H1 (cell line): ENCODE measurements at regions not wholly inside any gene's neighbourhood (a gene's known extent, or its start where the extent isn't known, plus 50 kb on each side); places are given as distances from the start of the nearest gene placed in this dataset.

ENCODE experiments used
- CTCF ChIA-PET: fragments of 300-600 bp; sonication (Branson Sonifier 250); formaldehyde crosslinking; loops from one replicate; lab custom pipeline; 2021; ENCODE audit not compliant: partially characterized antibody; lab: Charles Lee
- POLR2A ChIA-PET: fragments of 300-600 bp; sonication (Branson Sonifier 250); formaldehyde crosslinking; loops from one replicate; lab custom pipeline; 2021; ENCODE audit warnings: inconsistent platforms; ENCODE audit not compliant: partially characterized antibody; lab: Charles Lee
- DNase-seq, 2 experiments: peaks; one replicate each; pipeline versions ENCODE4 v3.0.0 to v3.0.0-alpha.2; 2010 to 2022; ENCODE audit warnings: low spot score in 2 of 2, low read depth in 1 of 2, mixed read lengths in 1 of 2
- FAIRE-seq: peaks from 2 replicates; lab custom pipeline; 2011; peaks lifted over from hg19 to GRCh38; lab: Jason Lieb, UNC
- H2AFZ ChIP-seq: 2 replicates; pipeline ENCODE4 v1.8.1; 2012; ENCODE audit warnings: low read length, inconsistent platforms
- H2AK5ac ChIP-seq: 2 replicates; pipeline ENCODE4 v1.6.1; 2013; ENCODE audit warnings: low read depth, low read length
- H2BK120ac ChIP-seq: replicated peaks from 2 replicates; pipeline ENCODE3; 2013; ENCODE audit warnings: low read depth, low read length, inconsistent platforms
- H2BK12ac ChIP-seq: 2 replicates; pipeline ENCODE4 v1.6.1; 2013; ENCODE audit warnings: low read depth, low read length
- H2BK15ac ChIP-seq: 2 replicates; pipeline ENCODE4 v1.6.1; 2013; ENCODE audit warnings: low read length
- H2BK20ac ChIP-seq: 2 replicates; pipeline ENCODE4 v1.6.1; 2013; ENCODE audit warnings: low read length
- H2BK5ac ChIP-seq: 2 replicates; pipeline ENCODE4 v1.6.1; 2013; ENCODE audit warnings: low read depth, low read length
- H3K14ac ChIP-seq: 2 replicates; pipeline ENCODE4 v1.6.1; 2013; ENCODE audit warnings: inconsistent platforms; ENCODE audit not compliant: insufficient read length
- H3K18ac ChIP-seq: 2 replicates; pipeline ENCODE4 v1.6.1; 2013; ENCODE audit warnings: low read length; ENCODE audit errors: extremely low read depth
- H3K23ac ChIP-seq: 2 replicates; pipeline ENCODE4 v1.6.1; 2013; ENCODE audit warnings: inconsistent platforms; ENCODE audit not compliant: insufficient read length
- H3K23me2 ChIP-seq: 2 replicates; pipeline ENCODE4 v1.6.1; 2013; ENCODE audit warnings: low read depth, low read length
- H3K27ac ChIP-seq: 2 replicates; pipeline ENCODE4 v1.6.1; 2011; ENCODE audit warnings: low read depth, low read length, inconsistent platforms
- H3K27me3 ChIP-seq, 4 experiments: replicated peaks in 1 of 4; 1 replicate in 1 of 4; 2 replicates in 3 of 4; pipeline versions ENCODE4 v1.6.1 to v1.8.1; 2011 to 2013; ENCODE audit warnings: low read length in 3 of 4, mild to moderate bottlenecking in 3 of 4, inconsistent platforms in 2 of 4, mixed read lengths in 2 of 4, moderate library complexity in 1 of 4; ENCODE audit not compliant: control insufficient read depth in 3 of 4, insufficient read depth in 3 of 4; ENCODE audit errors: extremely low read depth in 1 of 4
- H3K36me3 ChIP-seq, 4 experiments: 2 replicates each; pipeline versions ENCODE4 v1.6.1 to v1.8.1; 2011 to 2013; ENCODE audit warnings: mild to moderate bottlenecking in 4 of 4, low read length in 3 of 4, moderate library complexity in 2 of 4, control low read depth in 1 of 4, inconsistent platforms in 1 of 4; ENCODE audit not compliant: insufficient read depth in 4 of 4, control insufficient read depth in 2 of 4
- H3K4ac ChIP-seq: replicated peaks from 2 replicates; pipeline ENCODE3; 2013; ENCODE audit warnings: low read length, low read depth, mixed read lengths, inconsistent platforms; ENCODE audit not compliant: insufficient read length
- H3K4me1 ChIP-seq, 4 experiments: replicated peaks in 1 of 4; 1 replicate in 1 of 4; 2 replicates in 3 of 4; pipeline versions ENCODE4 v1.6.1 to v1.8.1; 2011 to 2013; ENCODE audit warnings: low read length in 3 of 4, inconsistent platforms in 2 of 4, mixed read lengths in 1 of 4; ENCODE audit not compliant: insufficient read depth in 4 of 4, control insufficient read depth in 3 of 4
- H3K4me2 ChIP-seq, 2 experiments: 2 replicates each; pipeline versions ENCODE4 v1.6.1 to v1.8.1; 2011 to 2013; ENCODE audit warnings: low read depth in 2 of 2, low read length in 2 of 2, control low read depth in 1 of 2, inconsistent platforms in 1 of 2, mild to moderate bottlenecking in 1 of 2; ENCODE audit not compliant: insufficient read depth in 1 of 2
- H3K4me3 ChIP-seq, 4 experiments: fragments of 200-600, 300-600 bp in 1 of 4; sonication (generic), shearing (Covaris generic), sonication (Bioruptor Twin) in 1 of 4; 2 replicates each; pipeline versions ENCODE4 v1.5.1 to v1.8.1; 2011 to 2016; ENCODE audit warnings: low read length in 4 of 4, low read depth in 3 of 4, control low read depth in 2 of 4, inconsistent platforms in 2 of 4, mild to moderate bottlenecking in 2 of 4, mixed read lengths in 1 of 4, moderate library complexity in 1 of 4; ENCODE audit not compliant: insufficient read depth in 2 of 4; ENCODE audit errors: extremely low read depth in 1 of 4
- H3K56ac ChIP-seq: replicated peaks from 2 replicates; pipeline ENCODE3; 2013; ENCODE audit warnings: low read depth, mild to moderate bottlenecking, mixed read lengths, low read length, inconsistent platforms; ENCODE audit not compliant: insufficient read length
- H3K79me1 ChIP-seq: 2 replicates; pipeline ENCODE4 v1.6.1; 2013; ENCODE audit warnings: low read depth, low read length, control low read depth
- H3K79me2 ChIP-seq, 2 experiments: 2 replicates each; pipeline versions ENCODE4 v1.6.1 to v1.8.1; 2012 to 2013; ENCODE audit warnings: low read length in 2 of 2, mild to moderate bottlenecking in 2 of 2, inconsistent platforms in 1 of 2; ENCODE audit not compliant: insufficient read depth in 2 of 2, control insufficient read depth in 1 of 2
- H3K9ac ChIP-seq, 4 experiments: replicated peaks in 1 of 4; 1 replicate in 1 of 4; 2 replicates in 3 of 4; pipeline versions ENCODE4 v1.6.1 to v1.8.1; 2011 to 2013; ENCODE audit warnings: low read depth in 3 of 4, low read length in 3 of 4, control low read depth in 2 of 4, mild to moderate bottlenecking in 2 of 4, moderate library complexity in 2 of 4, inconsistent platforms in 1 of 4; ENCODE audit errors: extremely low read depth in 1 of 4
- H3K9me3 ChIP-seq, 2 experiments: 2 replicates each; pipeline versions ENCODE4 v1.6.1 to v1.8.1; 2012 to 2013; ENCODE audit warnings: mild to moderate bottlenecking in 2 of 2, moderate library complexity in 2 of 2, control low read depth in 1 of 2, inconsistent platforms in 1 of 2, low read depth in 1 of 2, low read length in 1 of 2, mixed read lengths in 1 of 2; ENCODE audit not compliant: insufficient read depth in 2 of 2
- H4K20me1 ChIP-seq, 2 experiments: replicated peaks in 1 of 2; 2 replicates each; pipeline versions ENCODE3 to v1.8.1; 2011 to 2013; ENCODE audit warnings: inconsistent platforms in 2 of 2, low read length in 2 of 2, mild to moderate bottlenecking in 1 of 2; ENCODE audit not compliant: insufficient read depth in 2 of 2, control insufficient read depth in 1 of 2
- H4K5ac ChIP-seq: 2 replicates; pipeline ENCODE4 v1.6.1; 2013; ENCODE audit warnings: low read length, low read depth, mixed read lengths, inconsistent platforms; ENCODE audit not compliant: insufficient read length
- H4K8ac ChIP-seq: 2 replicates; pipeline ENCODE4 v1.8.0; 2013; ENCODE audit warnings: mild to moderate bottlenecking, moderate library complexity, low read length, inconsistent platforms; ENCODE audit not compliant: insufficient read depth; ENCODE audit errors: extremely low read depth
- H4K91ac ChIP-seq: replicated peaks from 2 replicates; pipeline ENCODE3; 2013; ENCODE audit warnings: low read length, mixed read lengths, inconsistent platforms; ENCODE audit not compliant: insufficient read length
- GTF2F1 ChIP-seq: IDR thresholded peaks from 2 replicates; pipeline ENCODE4 v1.6.1; 2012; ENCODE audit warnings: low read depth, low read length, improper control_type of control experiment, borderline replicate concordance
- HDAC2 ChIP-seq, 2 experiments: fragments of 300-600 bp in 1 of 2; sonication (generic) in 1 of 2; IDR thresholded peaks; 2 replicates each; pipeline ENCODE4 v1.6.1; 2011 to 2012; ENCODE audit warnings: low read depth in 2 of 2, low read length in 2 of 2, mild to moderate bottlenecking in 2 of 2, moderate library complexity in 2 of 2, borderline replicate concordance in 1 of 2, inconsistent platforms in 1 of 2
- KDM1A ChIP-seq: fragments of 200-600, 300-600 bp; sonication (generic); IDR thresholded peaks from 2 replicates; pipeline ENCODE4 v1.7.1; 2016; ENCODE audit warnings: mild to moderate bottlenecking, low read length, borderline replicate concordance
- SIN3A ChIP-seq, 2 experiments: IDR thresholded peaks in 1 of 2; conservative IDR thresholded peaks in 1 of 2; 2 replicates each; pipeline ENCODE4 v1.6.1; 2011 to 2012; ENCODE audit warnings: low read length in 2 of 2, improper control_type of control experiment in 1 of 2, low read depth in 1 of 2, mild to moderate bottlenecking in 1 of 2
- SIRT6 ChIP-seq: IDR thresholded peaks from one replicate; pipeline ENCODE4 v1.7.1; 2012; ENCODE audit warnings: low read length, inconsistent platforms
- ZNF274 ChIP-seq: IDR thresholded peaks from 2 replicates; pipeline ENCODE4 v1.7.0; 2012; ENCODE audit warnings: low read length, borderline replicate concordance; ENCODE audit errors: extremely low read depth
- WGBS, 2 experiments: shearing (Covaris generic) in 1 of 2; methylation state at CpG; one replicate each; pipeline versions ENCODE4 v1.1.6 to v1.1.7; 2013 to 2015; ENCODE audit warnings: low lambda C conversion rate in 2 of 2, mixed read lengths in 2 of 2, inconsistent platforms in 1 of 2, low coverage in 1 of 2, missing lambda C conversion rate in 1 of 2; ENCODE audit not compliant: insufficient replicate concordance in 2 of 2, insufficient coverage in 1 of 2, insufficient read length in 1 of 2; ENCODE audit errors: extremely low coverage in 1 of 2, missing lambda C conversion rate in 1 of 2; 5-methylcytosine and 5-hydroxymethylcytosine counted together
- TF ChIP-seq, protein P1 (sequence below): IDR thresholded peaks from 2 replicates; pipeline ENCODE4 v1.6.1; 2012; ENCODE audit warnings: low read length, inconsistent platforms
- TF ChIP-seq, protein P2 (sequence below): IDR thresholded peaks from 2 replicates; pipeline ENCODE4 v1.6.1; 2011; ENCODE audit warnings: low read length, improper control_type of control experiment
- TF ChIP-seq, protein P3 (sequence below): IDR thresholded peaks from 2 replicates; pipeline ENCODE4 v1.6.1; 2012; ENCODE audit warnings: inconsistent platforms

DNA sequence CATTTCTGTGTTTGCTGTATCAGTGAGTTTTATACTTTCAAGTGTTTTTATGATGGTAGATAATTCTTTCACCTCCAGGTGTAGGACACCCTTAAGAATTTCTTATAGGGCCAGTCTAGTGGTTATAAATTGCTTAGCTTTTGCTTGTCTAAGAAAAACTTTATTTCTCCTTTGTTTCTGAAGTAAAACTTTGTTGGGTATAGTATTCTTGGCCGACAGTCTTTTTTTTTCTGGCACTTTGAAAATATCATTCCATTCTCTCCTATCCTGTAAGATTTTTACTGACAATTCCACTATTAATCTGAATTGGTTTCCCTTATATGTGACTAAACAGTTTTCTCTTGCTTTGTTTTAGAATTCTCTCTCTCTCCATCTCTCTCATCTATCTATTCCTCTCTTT is 118.7 kb upstream of the LRRTM4 start:
- CTCF ChIA-PET, result no interaction called here
- no peak overlapping the region for H3K27ac ChIP-seq
- H4K5ac ChIP-seq, result no peak overlapping the region
- H3K4me1 ChIP-seq, result no peaks in the 10 kb centered on the region
- no peaks in the 10 kb centered on the region for H4K20me1 ChIP-seq
- H3K4me2 ChIP-seq, result no peak overlapping the region
- no peak overlapping the region for H3K18ac ChIP-seq
- no peaks in the 10 kb centered on the region for H3K23me2 ChIP-seq
- POLR2A ChIA-PET, result no interaction called here
- no peak overlapping the region for H4K91ac ChIP-seq
- H3K4ac ChIP-seq, result no peak overlapping the region
- no peak overlapping the region for H2AFZ ChIP-seq
- no peak overlapping the region for H2BK5ac ChIP-seq
- no peak overlapping the region for H3K56ac ChIP-seq
- no peaks in the 10 kb centered on the region for H3K9me3 ChIP-seq
- H3K79me1 ChIP-seq, result no peaks in the 10 kb centered on the region
- H2BK20ac ChIP-seq, result no peak overlapping the region
- no peak overlapping the region for H4K8ac ChIP-seq
- H2BK12ac ChIP-seq, result no peak overlapping the region
- H2AK5ac ChIP-seq, result no peak overlapping the region
- H3K27me3 ChIP-seq, result no peaks in the 10 kb centered on the region
- H3K23ac ChIP-seq, result no peak overlapping the region
- WGBS, 2 experiments, result 80% methylated on average over 1 of the region's 1 CpG; no CpG with 5 or more reads in 1 of the 2 experiments
- no peak for TF ChIP-seq SIRT6
- no peak for TF ChIP-seq HDAC2 (IDR thresholded peaks at IDR 0.05; ENCODE audit: borderline replicate concordance in 1 of 2, low read depth in 2 of 2, low read length in 2 of 2)
- TF ChIP-seq KDM1A, result no peak
- TF ChIP-seq, protein P1, sequence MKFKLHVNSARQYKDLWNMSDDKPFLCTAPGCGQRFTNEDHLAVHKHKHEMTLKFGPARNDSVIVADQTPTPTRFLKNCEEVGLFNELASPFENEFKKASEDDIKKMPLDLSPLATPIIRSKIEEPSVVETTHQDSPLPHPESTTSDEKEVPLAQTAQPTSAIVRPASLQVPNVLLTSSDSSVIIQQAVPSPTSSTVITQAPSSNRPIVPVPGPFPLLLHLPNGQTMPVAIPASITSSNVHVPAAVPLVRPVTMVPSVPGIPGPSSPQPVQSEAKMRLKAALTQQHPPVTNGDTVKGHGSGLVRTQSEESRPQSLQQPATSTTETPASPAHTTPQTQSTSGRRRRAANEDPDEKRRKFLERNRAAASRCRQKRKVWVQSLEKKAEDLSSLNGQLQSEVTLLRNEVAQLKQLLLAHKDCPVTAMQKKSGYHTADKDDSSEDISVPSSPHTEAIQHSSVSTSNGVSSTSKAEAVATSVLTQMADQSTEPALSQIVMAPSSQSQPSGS, result no peak
- TF ChIP-seq ZNF274, result no peak
- no peak for TF ChIP-seq SIN3A (conservative IDR thresholded peaks at IDR 0.05 in 1 of 2, IDR thresholded peaks at IDR 0.05 in 1 of 2; ENCODE audit: low read depth in 1 of 2, low read length in 2 of 2)
- TF ChIP-seq, protein P2, sequence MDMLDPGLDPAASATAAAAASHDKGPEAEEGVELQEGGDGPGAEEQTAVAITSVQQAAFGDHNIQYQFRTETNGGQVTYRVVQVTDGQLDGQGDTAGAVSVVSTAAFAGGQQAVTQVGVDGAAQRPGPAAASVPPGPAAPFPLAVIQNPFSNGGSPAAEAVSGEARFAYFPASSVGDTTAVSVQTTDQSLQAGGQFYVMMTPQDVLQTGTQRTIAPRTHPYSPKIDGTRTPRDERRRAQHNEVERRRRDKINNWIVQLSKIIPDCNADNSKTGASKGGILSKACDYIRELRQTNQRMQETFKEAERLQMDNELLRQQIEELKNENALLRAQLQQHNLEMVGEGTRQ, result no peak
- no peak for TF ChIP-seq GTF2F1
- TF ChIP-seq, protein P3, sequence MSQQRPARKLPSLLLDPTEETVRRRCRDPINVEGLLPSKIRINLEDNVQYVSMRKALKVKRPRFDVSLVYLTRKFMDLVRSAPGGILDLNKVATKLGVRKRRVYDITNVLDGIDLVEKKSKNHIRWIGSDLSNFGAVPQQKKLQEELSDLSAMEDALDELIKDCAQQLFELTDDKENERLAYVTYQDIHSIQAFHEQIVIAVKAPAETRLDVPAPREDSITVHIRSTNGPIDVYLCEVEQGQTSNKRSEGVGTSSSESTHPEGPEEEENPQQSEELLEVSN, result no peak
- no peak overlapping the region for H3K9ac ChIP-seq
- DNase-seq (no peak), FAIRE-seq (no peak)
- no peaks in the 10 kb centered on the region for H3K79me2 ChIP-seq
- no peak overlapping the region for H3K4me3 ChIP-seq
- no peak overlapping the region for H2BK15ac ChIP-seq
- no peak overlapping the region for H2BK120ac ChIP-seq
- no peaks in the 10 kb centered on the region for H3K36me3 ChIP-seq
- no peak overlapping the region for H3K14ac ChIP-seq
